H1 (cell line): ENCODE measurements at regions not wholly inside any gene's neighbourhood (a gene's known extent, or its start where the extent isn't known, plus 50 kb on each side); places are given as distances from the start of the nearest gene placed in this dataset.

ENCODE experiments used
- CTCF ChIA-PET: fragments of 300-600 bp; sonication (Branson Sonifier 250); formaldehyde crosslinking; loops from one replicate; lab custom pipeline; 2021; ENCODE audit not compliant: partially characterized antibody; lab: Charles Lee
- POLR2A ChIA-PET: fragments of 300-600 bp; sonication (Branson Sonifier 250); formaldehyde crosslinking; loops from one replicate; lab custom pipeline; 2021; ENCODE audit warnings: inconsistent platforms; ENCODE audit not compliant: partially characterized antibody; lab: Charles Lee
- DNase-seq, 2 experiments: peaks; one replicate each; pipeline versions ENCODE4 v3.0.0 to v3.0.0-alpha.2; 2010 to 2022; ENCODE audit warnings: low spot score in 2 of 2, low read depth in 1 of 2, mixed read lengths in 1 of 2
- FAIRE-seq: peaks from 2 replicates; lab custom pipeline; 2011; peaks lifted over from hg19 to GRCh38; lab: Jason Lieb, UNC
- H2AFZ ChIP-seq: 2 replicates; pipeline ENCODE4 v1.8.1; 2012; ENCODE audit warnings: low read length, inconsistent platforms
- H2AK5ac ChIP-seq: 2 replicates; pipeline ENCODE4 v1.6.1; 2013; ENCODE audit warnings: low read depth, low read length
- H2BK120ac ChIP-seq: replicated peaks from 2 replicates; pipeline ENCODE3; 2013; ENCODE audit warnings: low read depth, low read length, inconsistent platforms
- H2BK12ac ChIP-seq: 2 replicates; pipeline ENCODE4 v1.6.1; 2013; ENCODE audit warnings: low read depth, low read length
- H2BK15ac ChIP-seq: 2 replicates; pipeline ENCODE4 v1.6.1; 2013; ENCODE audit warnings: low read length
- H2BK20ac ChIP-seq: 2 replicates; pipeline ENCODE4 v1.6.1; 2013; ENCODE audit warnings: low read length
- H2BK5ac ChIP-seq: 2 replicates; pipeline ENCODE4 v1.6.1; 2013; ENCODE audit warnings: low read depth, low read length
- H3K14ac ChIP-seq: 2 replicates; pipeline ENCODE4 v1.6.1; 2013; ENCODE audit warnings: inconsistent platforms; ENCODE audit not compliant: insufficient read length
- H3K18ac ChIP-seq: 2 replicates; pipeline ENCODE4 v1.6.1; 2013; ENCODE audit warnings: low read length; ENCODE audit errors: extremely low read depth
- H3K23ac ChIP-seq: 2 replicates; pipeline ENCODE4 v1.6.1; 2013; ENCODE audit warnings: inconsistent platforms; ENCODE audit not compliant: insufficient read length
- H3K23me2 ChIP-seq: 2 replicates; pipeline ENCODE4 v1.6.1; 2013; ENCODE audit warnings: low read depth, low read length
- H3K27ac ChIP-seq: 2 replicates; pipeline ENCODE4 v1.6.1; 2011; ENCODE audit warnings: low read depth, low read length, inconsistent platforms
- H3K27me3 ChIP-seq, 4 experiments: replicated peaks in 1 of 4; 1 replicate in 1 of 4; 2 replicates in 3 of 4; pipeline versions ENCODE4 v1.6.1 to v1.8.1; 2011 to 2013; ENCODE audit warnings: low read length in 3 of 4, mild to moderate bottlenecking in 3 of 4, inconsistent platforms in 2 of 4, mixed read lengths in 2 of 4, moderate library complexity in 1 of 4; ENCODE audit not compliant: control insufficient read depth in 3 of 4, insufficient read depth in 3 of 4; ENCODE audit errors: extremely low read depth in 1 of 4
- H3K36me3 ChIP-seq, 4 experiments: 2 replicates each; pipeline versions ENCODE4 v1.6.1 to v1.8.1; 2011 to 2013; ENCODE audit warnings: mild to moderate bottlenecking in 4 of 4, low read length in 3 of 4, moderate library complexity in 2 of 4, control low read depth in 1 of 4, inconsistent platforms in 1 of 4; ENCODE audit not compliant: insufficient read depth in 4 of 4, control insufficient read depth in 2 of 4
- H3K4ac ChIP-seq: replicated peaks from 2 replicates; pipeline ENCODE3; 2013; ENCODE audit warnings: low read length, low read depth, mixed read lengths, inconsistent platforms; ENCODE audit not compliant: insufficient read length
- H3K4me1 ChIP-seq, 4 experiments: replicated peaks in 1 of 4; 1 replicate in 1 of 4; 2 replicates in 3 of 4; pipeline versions ENCODE4 v1.6.1 to v1.8.1; 2011 to 2013; ENCODE audit warnings: low read length in 3 of 4, inconsistent platforms in 2 of 4, mixed read lengths in 1 of 4; ENCODE audit not compliant: insufficient read depth in 4 of 4, control insufficient read depth in 3 of 4
- H3K4me2 ChIP-seq, 2 experiments: 2 replicates each; pipeline versions ENCODE4 v1.6.1 to v1.8.1; 2011 to 2013; ENCODE audit warnings: low read depth in 2 of 2, low read length in 2 of 2, control low read depth in 1 of 2, inconsistent platforms in 1 of 2, mild to moderate bottlenecking in 1 of 2; ENCODE audit not compliant: insufficient read depth in 1 of 2
- H3K4me3 ChIP-seq, 4 experiments: fragments of 200-600, 300-600 bp in 1 of 4; sonication (generic), shearing (Covaris generic), sonication (Bioruptor Twin) in 1 of 4; 2 replicates each; pipeline versions ENCODE4 v1.5.1 to v1.8.1; 2011 to 2016; ENCODE audit warnings: low read length in 4 of 4, low read depth in 3 of 4, control low read depth in 2 of 4, inconsistent platforms in 2 of 4, mild to moderate bottlenecking in 2 of 4, mixed read lengths in 1 of 4, moderate library complexity in 1 of 4; ENCODE audit not compliant: insufficient read depth in 2 of 4; ENCODE audit errors: extremely low read depth in 1 of 4
- H3K56ac ChIP-seq: replicated peaks from 2 replicates; pipeline ENCODE3; 2013; ENCODE audit warnings: low read depth, mild to moderate bottlenecking, mixed read lengths, low read length, inconsistent platforms; ENCODE audit not compliant: insufficient read length
- H3K79me1 ChIP-seq: 2 replicates; pipeline ENCODE4 v1.6.1; 2013; ENCODE audit warnings: low read depth, low read length, control low read depth
- H3K79me2 ChIP-seq, 2 experiments: 2 replicates each; pipeline versions ENCODE4 v1.6.1 to v1.8.1; 2012 to 2013; ENCODE audit warnings: low read length in 2 of 2, mild to moderate bottlenecking in 2 of 2, inconsistent platforms in 1 of 2; ENCODE audit not compliant: insufficient read depth in 2 of 2, control insufficient read depth in 1 of 2
- H3K9ac ChIP-seq, 4 experiments: replicated peaks in 1 of 4; 1 replicate in 1 of 4; 2 replicates in 3 of 4; pipeline versions ENCODE4 v1.6.1 to v1.8.1; 2011 to 2013; ENCODE audit warnings: low read depth in 3 of 4, low read length in 3 of 4, control low read depth in 2 of 4, mild to moderate bottlenecking in 2 of 4, moderate library complexity in 2 of 4, inconsistent platforms in 1 of 4; ENCODE audit errors: extremely low read depth in 1 of 4
- H3K9me3 ChIP-seq, 2 experiments: 2 replicates each; pipeline versions ENCODE4 v1.6.1 to v1.8.1; 2012 to 2013; ENCODE audit warnings: mild to moderate bottlenecking in 2 of 2, moderate library complexity in 2 of 2, control low read depth in 1 of 2, inconsistent platforms in 1 of 2, low read depth in 1 of 2, low read length in 1 of 2, mixed read lengths in 1 of 2; ENCODE audit not compliant: insufficient read depth in 2 of 2
- H4K20me1 ChIP-seq, 2 experiments: replicated peaks in 1 of 2; 2 replicates each; pipeline versions ENCODE3 to v1.8.1; 2011 to 2013; ENCODE audit warnings: inconsistent platforms in 2 of 2, low read length in 2 of 2, mild to moderate bottlenecking in 1 of 2; ENCODE audit not compliant: insufficient read depth in 2 of 2, control insufficient read depth in 1 of 2
- H4K5ac ChIP-seq: 2 replicates; pipeline ENCODE4 v1.6.1; 2013; ENCODE audit warnings: low read length, low read depth, mixed read lengths, inconsistent platforms; ENCODE audit not compliant: insufficient read length
- H4K8ac ChIP-seq: 2 replicates; pipeline ENCODE4 v1.8.0; 2013; ENCODE audit warnings: mild to moderate bottlenecking, moderate library complexity, low read length, inconsistent platforms; ENCODE audit not compliant: insufficient read depth; ENCODE audit errors: extremely low read depth
- H4K91ac ChIP-seq: replicated peaks from 2 replicates; pipeline ENCODE3; 2013; ENCODE audit warnings: low read length, mixed read lengths, inconsistent platforms; ENCODE audit not compliant: insufficient read length
- CHD2 ChIP-seq: IDR thresholded peaks from 2 replicates; pipeline ENCODE4 v1.6.1; 2012; ENCODE audit warnings: low read length, improper control_type of control experiment
- GABPA ChIP-seq: IDR thresholded peaks from 2 replicates; pipeline ENCODE4 v1.6.1; 2011; ENCODE audit warnings: mild to moderate bottlenecking, low read length, moderate library complexity, borderline replicate concordance; ENCODE audit not compliant: insufficient read depth
- HDAC2 ChIP-seq, 2 experiments: fragments of 300-600 bp in 1 of 2; sonication (generic) in 1 of 2; IDR thresholded peaks; 2 replicates each; pipeline ENCODE4 v1.6.1; 2011 to 2012; ENCODE audit warnings: low read depth in 2 of 2, low read length in 2 of 2, mild to moderate bottlenecking in 2 of 2, moderate library complexity in 2 of 2, borderline replicate concordance in 1 of 2, inconsistent platforms in 1 of 2
- KDM5A ChIP-seq: fragments of 200-600 bp; IDR thresholded peaks from 2 replicates; pipeline ENCODE4 v1.7.1; 2012; ENCODE audit warnings: mild to moderate bottlenecking, low read length, inconsistent platforms, mixed read lengths
- MAFK ChIP-seq: IDR thresholded peaks from 2 replicates; pipeline ENCODE4 v1.6.1; 2012; ENCODE audit warnings: low read depth, mild to moderate bottlenecking, improper control_type of control experiment, low read length
- SIX5 ChIP-seq: IDR thresholded peaks from 2 replicates; pipeline ENCODE4 v1.6.1; 2011; ENCODE audit warnings: mild to moderate bottlenecking, low read depth, low read length
- SRF ChIP-seq: IDR thresholded peaks from 2 replicates; pipeline ENCODE4 v1.6.1; 2011; ENCODE audit warnings: mild to moderate bottlenecking, low read depth, low read length, moderate library complexity
- TAF7 ChIP-seq: optimal IDR thresholded peaks from 2 replicates; pipeline ENCODE3; 2011; ENCODE audit warnings: low read depth, mild to moderate bottlenecking, inconsistent platforms, low read length, moderate library complexity, borderline replicate concordance
- WGBS, 2 experiments: shearing (Covaris generic) in 1 of 2; methylation state at CpG; one replicate each; pipeline versions ENCODE4 v1.1.6 to v1.1.7; 2013 to 2015; ENCODE audit warnings: low lambda C conversion rate in 2 of 2, mixed read lengths in 2 of 2, inconsistent platforms in 1 of 2, low coverage in 1 of 2, missing lambda C conversion rate in 1 of 2; ENCODE audit not compliant: insufficient replicate concordance in 2 of 2, insufficient coverage in 1 of 2, insufficient read length in 1 of 2; ENCODE audit errors: extremely low coverage in 1 of 2, missing lambda C conversion rate in 1 of 2; 5-methylcytosine and 5-hydroxymethylcytosine counted together

DNA sequence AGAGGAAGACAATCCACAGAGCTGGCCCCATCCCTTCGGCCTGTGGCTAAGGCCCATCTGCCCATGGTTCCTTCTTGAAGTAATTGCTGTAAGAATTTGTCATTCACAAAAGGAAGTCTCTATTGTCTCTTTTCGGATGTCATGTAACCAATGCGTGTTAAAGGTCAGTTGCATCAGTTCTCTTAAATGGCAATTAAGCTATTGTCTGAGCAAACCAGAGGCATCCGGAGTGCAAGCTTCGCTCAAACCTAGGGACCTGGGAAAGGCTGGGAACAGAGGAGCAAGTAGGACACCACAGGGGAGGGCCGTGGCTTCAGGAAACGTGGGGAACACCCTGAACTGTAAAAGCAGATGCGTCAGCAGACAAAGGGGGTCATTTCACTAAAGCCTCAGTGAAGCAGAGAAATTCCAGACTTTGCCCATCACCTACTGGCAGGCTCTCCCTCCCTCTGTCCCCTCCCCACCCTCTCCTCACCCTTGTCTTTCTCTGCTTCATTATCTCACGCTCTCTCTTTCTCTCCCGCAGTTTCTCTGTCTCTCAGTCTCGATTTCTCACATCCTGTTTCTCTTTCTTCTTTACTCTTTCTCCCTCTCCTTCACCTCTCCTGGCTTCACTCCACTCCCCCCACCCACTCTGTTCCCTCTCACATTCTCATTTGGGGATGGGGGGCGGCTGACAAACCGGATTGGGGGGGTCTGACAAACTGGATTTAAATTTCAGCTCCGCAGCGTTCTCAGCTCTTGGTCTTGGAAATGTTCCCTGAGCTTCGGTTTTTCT, 204.6 kb upstream of the TNP1 start:
- H2AFZ ChIP-seq: peak overlapping the region; percentile 96
- peaks cover 0 to 7% of the 10 kb centered on the region in 2 experiments for H4K20me1 ChIP-seq
- H3K9me3 ChIP-seq: 0 out of 4 replicates have a peak, but pooled peaks cover 0 to 8% of the 10 kb centered on the region in 2 experiments
- H2BK15ac ChIP-seq: no peak overlapping the region
- peak overlapping the region; percentile 86; the same call in 1 of the 2 replicates for H2BK12ac ChIP-seq
- no peaks in the 10 kb centered on the region for H3K79me2 ChIP-seq
- H3K4me1 ChIP-seq: peaks cover 2 to 10% (median 3%) of the 10 kb centered on the region in 4 experiments; a peak in 3 of 7 replicates
- H3K36me3 ChIP-seq: no peaks in the 10 kb centered on the region; a peak in 2 of 8 replicates
- H4K8ac ChIP-seq: no peak overlapping the region
- ChIA-PET POLR2A (interaction anchor here (0.6 to 1.5 kb wide), 4 partner anchors 17 to 430 kb away, joined by 3 read pairs; no protein-coding TSS in a partner anchor), CTCF (interaction anchor here (1.0 to 6.3 kb wide), 8 partner anchors 10 to 649 kb away, joined by 4 to 32 read pairs (median 5); no protein-coding TSS in a partner anchor)
- no peak overlapping the region for H3K4ac ChIP-seq
- FAIRE-seq (no peak), DNase-seq (peak in 1 of 2 experiments; percentile 13)
- no peak overlapping the region for H3K4me3 ChIP-seq
- H4K5ac ChIP-seq: no peak overlapping the region
- no peak overlapping the region for H2BK120ac ChIP-seq
- peaks cover 4% of the 10 kb centered on the region; the same call in 1 of the 2 replicates for H3K79me1 ChIP-seq
- no peak overlapping the region; the same call in 1 of the 2 replicates for H2BK20ac ChIP-seq
- H3K23ac ChIP-seq: no peak overlapping the region
- TF ChIP-seq GABPA (no peak), KDM5A (no peak), HDAC2 (IDR thresholded peaks at IDR 0.05; ENCODE audit: borderline replicate concordance in 1 of 2, low read depth in 2 of 2, low read length in 2 of 2) (no peak), CHD2 (no peak), MAFK (no peak), SRF (no peak), SIX5 (no peak), TAF7 (no peak)
- H3K23me2 ChIP-seq: peaks cover 11% of the 10 kb centered on the region
- no peak overlapping the region for H3K9ac ChIP-seq
- no peak overlapping the region for H3K14ac ChIP-seq
- no peak overlapping the region for H4K91ac ChIP-seq
- WGBS, 2 experiments: 60% methylated on average over 16 of the region's 16 CpGs; no CpG with 5 or more reads in 1 of the 2 experiments
- H3K18ac ChIP-seq: no peak overlapping the region; the same call in 1 of the 2 replicates
- H2AK5ac ChIP-seq: no peak overlapping the region; the same call in 1 of the 2 replicates
- H3K4me2 ChIP-seq: peak overlapping the region; percentile 18 to 20; a peak in 2 of 4 replicates
- peak overlapping the region; percentile 44; the same call in 1 of the 2 replicates for H2BK5ac ChIP-seq
- H3K56ac ChIP-seq: no peak overlapping the region
- no peaks in the 10 kb centered on the region for H3K27me3 ChIP-seq
- H3K27ac ChIP-seq: no peak overlapping the region
